Glutamatergic neuron (in vitro differentiated cells): ENCODE measurements at regions not wholly inside any gene's neighbourhood (a gene's known extent, or its start where the extent isn't known, plus 50 kb on each side); places are given as distances from the start of the nearest gene placed in this dataset.
"Not testable (repeated sequence)": the region's sequence is repeated elsewhere in the genome, so short reads cannot be mapped to it uniquely, and the experiment has no call there.

ENCODE experiments used
- DNase-seq: peaks from one replicate; pipeline ENCODE4 v3.0.0; 2022
- H3K27ac Mint-ChIP-seq: one replicate; pipeline ENCODE4 v1.8.0; 2020; ENCODE audit warnings: mild to moderate bottlenecking, mixed read lengths, inconsistent platforms; ENCODE audit not compliant: unreplicated experiment
- H3K27me3 Mint-ChIP-seq: one replicate; pipeline ENCODE4 v1.8.0; 2020; ENCODE audit warnings: mild to moderate bottlenecking, moderate library complexity, mixed read lengths, inconsistent platforms; ENCODE audit not compliant: unreplicated experiment
- H3K36me3 Mint-ChIP-seq: one replicate; pipeline ENCODE4 v1.8.0; 2020; ENCODE audit warnings: mild to moderate bottlenecking, mixed read lengths, inconsistent platforms; ENCODE audit not compliant: unreplicated experiment
- H3K4me1 Mint-ChIP-seq: one replicate; pipeline ENCODE4 v1.8.0; 2020; ENCODE audit warnings: mild to moderate bottlenecking, low read depth, mixed read lengths, inconsistent platforms; ENCODE audit not compliant: unreplicated experiment
- H3K4me3 Mint-ChIP-seq: one replicate; pipeline ENCODE4 v1.8.0; 2020; ENCODE audit warnings: mild to moderate bottlenecking, mixed read lengths, inconsistent platforms; ENCODE audit not compliant: unreplicated experiment
- H3K9me3 Mint-ChIP-seq: one replicate; pipeline ENCODE4 v1.8.0; 2020; ENCODE audit warnings: mild to moderate bottlenecking, moderate library complexity, mixed read lengths, inconsistent platforms; ENCODE audit not compliant: unreplicated experiment
- TF ChIP-seq, protein P1 (sequence below): fragments of 200-600 bp; sonication (generic); IDR thresholded peaks from one replicate; pipeline ENCODE4 v1.5.0; 2021; ENCODE audit not compliant: partially characterized antibody, unreplicated experiment

DNA sequence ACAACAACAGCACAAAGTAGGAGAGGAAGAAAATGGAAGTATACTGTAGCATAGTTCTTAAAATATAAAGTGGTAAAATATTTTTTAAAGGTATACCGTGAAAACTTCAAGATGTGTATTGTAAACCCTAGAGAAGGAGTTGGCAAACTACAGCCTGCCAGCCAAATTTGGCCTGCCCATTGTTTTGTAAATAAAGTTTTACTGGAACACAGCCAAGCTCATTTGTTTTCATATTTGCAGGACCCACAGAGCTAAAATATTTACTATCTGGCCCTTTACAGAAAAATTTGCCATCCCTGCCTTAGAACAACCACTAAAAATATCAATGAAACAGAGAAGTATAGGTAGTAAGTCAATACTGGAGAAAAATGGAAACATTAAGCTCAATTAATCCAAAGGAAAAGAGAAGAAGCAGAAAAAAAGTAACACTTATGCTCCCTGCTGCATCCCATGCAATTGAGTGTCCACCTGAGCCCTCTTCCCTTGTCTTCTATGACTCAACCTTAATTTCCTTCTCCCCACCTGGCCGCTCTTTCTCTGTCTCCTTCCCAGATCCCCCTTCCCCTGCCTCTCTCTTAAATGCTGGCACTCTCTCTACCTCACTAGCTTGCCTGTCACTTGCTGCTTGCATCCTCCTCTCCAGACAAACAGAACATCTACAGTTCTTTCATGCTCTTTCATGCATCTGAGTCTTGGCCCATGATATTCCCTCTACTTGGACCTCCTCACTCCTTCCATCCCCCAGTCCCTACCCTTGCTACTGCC is 50.6 kb upstream of the FER start:
- no peak for DNase-seq
- Mint-ChIP-seq H3K27me3 (peaks cover 1% of the 10 kb centered on the region), H3K4me3 (no peak overlapping the region), H3K27ac (no peak overlapping the region), H3K9me3 (peaks cover 4% of the 10 kb centered on the region), H3K4me1 (peaks cover 4% of the 10 kb centered on the region), H3K36me3 (no peaks in the 10 kb centered on the region)
- TF ChIP-seq, protein P1, sequence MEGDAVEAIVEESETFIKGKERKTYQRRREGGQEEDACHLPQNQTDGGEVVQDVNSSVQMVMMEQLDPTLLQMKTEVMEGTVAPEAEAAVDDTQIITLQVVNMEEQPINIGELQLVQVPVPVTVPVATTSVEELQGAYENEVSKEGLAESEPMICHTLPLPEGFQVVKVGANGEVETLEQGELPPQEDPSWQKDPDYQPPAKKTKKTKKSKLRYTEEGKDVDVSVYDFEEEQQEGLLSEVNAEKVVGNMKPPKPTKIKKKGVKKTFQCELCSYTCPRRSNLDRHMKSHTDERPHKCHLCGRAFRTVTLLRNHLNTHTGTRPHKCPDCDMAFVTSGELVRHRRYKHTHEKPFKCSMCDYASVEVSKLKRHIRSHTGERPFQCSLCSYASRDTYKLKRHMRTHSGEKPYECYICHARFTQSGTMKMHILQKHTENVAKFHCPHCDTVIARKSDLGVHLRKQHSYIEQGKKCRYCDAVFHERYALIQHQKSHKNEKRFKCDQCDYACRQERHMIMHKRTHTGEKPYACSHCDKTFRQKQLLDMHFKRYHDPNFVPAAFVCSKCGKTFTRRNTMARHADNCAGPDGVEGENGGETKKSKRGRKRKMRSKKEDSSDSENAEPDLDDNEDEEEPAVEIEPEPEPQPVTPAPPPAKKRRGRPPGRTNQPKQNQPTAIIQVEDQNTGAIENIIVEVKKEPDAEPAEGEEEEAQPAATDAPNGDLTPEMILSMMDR: no peak

DNA sequence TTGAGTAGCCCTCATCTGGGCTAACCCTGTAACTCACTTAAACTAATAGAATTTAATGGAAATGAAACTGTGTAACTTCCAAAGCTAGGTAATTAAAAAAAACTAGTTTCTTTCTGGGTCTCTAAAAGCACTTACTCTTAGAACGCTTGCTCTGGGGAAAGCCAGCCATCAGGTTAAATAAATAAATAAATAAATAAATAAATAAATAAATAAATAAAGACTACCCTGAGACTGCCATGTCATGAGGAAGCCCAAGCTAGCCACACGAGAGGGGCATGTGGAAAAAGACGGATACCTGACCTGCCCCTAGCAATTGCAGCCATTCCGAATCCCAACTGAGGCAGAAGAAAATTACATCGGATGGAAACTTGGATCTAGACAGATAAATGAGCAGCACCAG is 51.3 kb upstream of the FER start:
- no peak for DNase-seq
- H3K36me3 Mint-ChIP-seq: no peaks in the 10 kb centered on the region
- peaks cover 5% of the 10 kb centered on the region for H3K9me3 Mint-ChIP-seq
- H3K4me1 Mint-ChIP-seq: peaks cover 7% of the 10 kb centered on the region
- no peak overlapping the region for H3K4me3 Mint-ChIP-seq
- TF ChIP-seq, protein P1: no peak
- H3K27me3 Mint-ChIP-seq: no peaks in the 10 kb centered on the region
- no peak overlapping the region for H3K27ac Mint-ChIP-seq

DNA sequence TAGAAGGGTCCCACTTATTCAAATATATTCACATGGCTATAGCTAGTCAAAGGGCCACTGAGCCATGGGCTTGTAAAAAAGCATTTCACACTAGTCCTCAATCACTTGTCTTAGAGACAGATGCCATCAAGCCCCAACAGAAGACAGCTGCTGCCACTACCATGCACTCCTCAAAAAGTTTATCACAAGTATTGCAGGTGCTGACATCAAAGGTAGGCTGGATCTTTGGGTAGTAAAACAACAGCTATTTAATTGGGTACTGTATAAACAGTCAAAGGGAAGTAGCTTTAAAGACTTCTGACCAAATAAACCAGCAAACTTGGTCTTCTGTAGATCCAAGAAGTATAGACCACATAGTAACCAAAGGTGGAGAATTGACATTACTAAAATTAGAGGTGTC is 59.2 kb upstream of the FER start:
- Mint-ChIP-seq H3K9me3 (peaks cover 8% of the 10 kb centered on the region), H3K27ac (no peak overlapping the region), H3K4me1 (peaks cover 18% of the 10 kb centered on the region), H3K27me3 (no peaks in the 10 kb centered on the region), H3K36me3 (no peaks in the 10 kb centered on the region), H3K4me3 (no peak overlapping the region)
- TF ChIP-seq, protein P1: no peak
- DNase-seq: no peak

DNA sequence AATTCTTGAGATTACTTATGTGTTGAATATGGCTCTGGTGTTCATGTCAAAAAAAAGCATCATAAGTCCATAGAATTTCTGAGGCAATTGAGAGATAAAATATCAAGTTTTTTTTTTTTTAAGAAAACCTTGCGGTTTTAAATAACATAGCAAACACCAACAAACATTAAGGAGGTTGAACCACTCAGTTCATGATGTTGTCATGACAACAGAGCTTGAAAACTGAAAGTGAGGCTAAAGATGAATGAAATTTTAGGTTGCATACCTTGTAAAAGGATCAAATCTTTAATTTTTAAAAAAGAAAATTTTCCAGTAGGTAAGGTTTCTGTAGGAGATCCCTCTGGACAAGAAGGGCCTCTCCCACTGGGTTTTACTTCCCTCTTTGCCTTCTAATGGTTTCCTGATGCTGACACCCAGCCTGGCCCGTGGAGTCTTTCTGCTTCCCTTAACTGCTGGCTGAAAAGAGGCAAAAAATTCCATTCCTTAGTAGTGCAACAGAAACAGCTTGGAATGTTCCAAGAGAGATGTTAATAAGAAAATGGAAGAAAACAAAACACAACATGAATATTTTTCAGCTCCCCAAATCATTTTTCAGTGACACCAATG is 60.0 kb upstream of the FER start:
- no peak overlapping the region for H3K27ac Mint-ChIP-seq
- peaks cover 18% of the 10 kb centered on the region for H3K4me1 Mint-ChIP-seq
- peaks cover 8% of the 10 kb centered on the region for H3K9me3 Mint-ChIP-seq
- H3K36me3 Mint-ChIP-seq: no peaks in the 10 kb centered on the region
- no peak overlapping the region for H3K4me3 Mint-ChIP-seq
- TF ChIP-seq, protein P1: no peak
- no peaks in the 10 kb centered on the region for H3K27me3 Mint-ChIP-seq
- no peak for DNase-seq

DNA sequence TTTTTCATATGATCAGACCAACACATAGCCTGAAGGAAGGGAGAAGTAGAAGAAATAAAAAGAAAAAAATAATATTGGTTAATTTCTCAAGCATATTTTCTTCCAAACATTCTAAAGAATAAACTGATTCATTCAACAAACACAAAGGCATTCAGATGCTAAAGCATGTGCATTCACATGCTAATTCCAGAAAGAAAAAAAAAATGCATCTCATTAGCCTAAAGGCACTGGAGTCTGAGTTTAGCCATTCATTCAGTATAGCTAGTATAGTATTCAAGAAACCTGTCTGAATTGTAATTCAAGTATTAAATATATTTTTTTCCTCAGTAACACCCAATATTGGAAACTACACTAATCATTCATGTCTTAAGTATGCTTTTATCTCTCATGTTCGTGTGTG is 61.0 kb upstream of the FER start:
- Mint-ChIP-seq H3K4me1 (peaks cover 11% of the 10 kb centered on the region), H3K27ac (no peak overlapping the region), H3K27me3 (no peaks in the 10 kb centered on the region), H3K36me3 (no peaks in the 10 kb centered on the region), H3K9me3 (peaks cover 6% of the 10 kb centered on the region), H3K4me3 (no peak overlapping the region)
- DNase-seq: no peak
- TF ChIP-seq, protein P1: no peak

DNA sequence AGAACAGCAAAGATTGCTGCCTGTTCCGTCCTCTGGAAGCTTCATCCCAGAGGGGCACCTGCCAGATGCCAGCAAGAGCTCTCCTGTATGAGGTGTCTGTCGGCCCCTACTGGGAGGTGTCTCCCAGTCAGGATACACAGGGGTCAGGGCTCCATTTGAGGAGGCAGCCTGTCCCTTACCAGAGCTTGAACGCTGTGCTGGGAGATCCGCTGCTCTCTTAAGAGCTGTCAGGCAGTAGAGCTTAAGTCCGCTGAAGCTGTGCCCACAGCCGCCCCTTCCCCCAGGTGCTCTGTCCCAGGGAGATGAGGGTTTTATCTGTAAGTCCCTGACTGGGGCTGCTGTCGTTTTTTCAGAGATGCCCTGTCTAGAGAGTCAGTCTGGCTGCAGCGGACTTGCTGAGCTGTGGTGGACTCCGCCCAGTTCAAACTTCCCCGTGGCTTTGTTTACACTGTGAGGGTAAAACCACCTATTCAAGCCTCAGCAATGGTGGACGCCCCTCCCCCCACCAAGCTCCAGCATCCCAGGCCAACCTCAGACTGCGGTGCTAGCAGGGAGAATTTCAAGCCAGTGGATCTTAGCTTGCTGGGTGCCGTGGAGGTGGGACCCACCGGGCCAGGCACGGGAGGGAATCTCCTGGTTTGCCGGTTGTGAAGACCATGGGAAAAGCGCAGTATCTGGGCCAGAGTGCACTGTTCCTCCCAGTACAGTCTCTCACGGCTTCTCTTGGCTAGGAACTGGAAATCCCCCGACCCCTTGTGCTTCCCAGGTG is 62.1 kb upstream of the FER start:
- H3K27me3 Mint-ChIP-seq, H3K36me3 Mint-ChIP-seq, H3K27ac Mint-ChIP-seq, H3K4me3 Mint-ChIP-seq, H3K9me3 Mint-ChIP-seq: not testable (repeated sequence)
- peaks cover 16% of the 10 kb centered on the region for H3K4me1 Mint-ChIP-seq
- peak; percentile 25 for DNase-seq
